Ishikawa (cell line): ENCODE measurements at regions not wholly inside any gene's neighbourhood (a gene's known extent, or its start where the extent isn't known, plus 50 kb on each side); places are given as distances from the start of the nearest gene placed in this dataset.

Experiments
- CEBPB ChIP-seq: IDR thresholded peaks from 2 replicates; pipeline ENCODE4 v1.6.1; 2012
- CREB1 ChIP-seq: IDR thresholded peaks from 2 replicates; pipeline ENCODE4 v1.6.1; 2012; ENCODE audit warnings: low read depth
- EGR1 ChIP-seq: IDR thresholded peaks from 2 replicates; pipeline ENCODE4 v1.6.1; 2012
- EP300 ChIP-seq: IDR thresholded peaks from 2 replicates; pipeline ENCODE4 v1.6.1; 2012; ENCODE audit warnings: borderline replicate concordance
- FOXM1 ChIP-seq: IDR thresholded peaks from 2 replicates; pipeline ENCODE4 v1.6.1; 2012; ENCODE audit warnings: low read depth, borderline replicate concordance
- MAX ChIP-seq: IDR thresholded peaks from 2 replicates; pipeline ENCODE4 v1.6.1; 2012
- NFIC ChIP-seq: IDR thresholded peaks from 2 replicates; pipeline ENCODE4 v1.6.1; 2012
- RAD21 ChIP-seq: IDR thresholded peaks from 2 replicates; pipeline ENCODE4 v1.6.1; 2012; ENCODE audit warnings: low read depth
- REST ChIP-seq: IDR thresholded peaks from 2 replicates; pipeline ENCODE4 v1.6.1; 2012; ENCODE audit warnings: low read depth, mild to moderate bottlenecking
- TAF1 ChIP-seq: IDR thresholded peaks from 2 replicates; pipeline ENCODE4 v1.6.1; 2012; ENCODE audit warnings: low read depth, mild to moderate bottlenecking
- TCF12 ChIP-seq: IDR thresholded peaks from 2 replicates; pipeline ENCODE4 v1.6.1; 2012; ENCODE audit warnings: low read depth
- TEAD4 ChIP-seq: IDR thresholded peaks from 2 replicates; pipeline ENCODE4 v1.6.1; 2012
- USF1 ChIP-seq: IDR thresholded peaks from 2 replicates; pipeline ENCODE4 v1.6.1; 2012
- YY1 ChIP-seq: IDR thresholded peaks from 2 replicates; pipeline ENCODE4 v1.6.1; 2012; ENCODE audit warnings: low read depth
- ZBTB7A ChIP-seq: IDR thresholded peaks from 2 replicates; pipeline ENCODE4 v1.6.1; 2012; ENCODE audit warnings: low read depth

- no peak for TF ChIP-seq CEBPB
- no peak for TF ChIP-seq EP300
- no peak for TF ChIP-seq USF1
- TF ChIP-seq REST, result no peak
- no peak for TF ChIP-seq CREB1
- no peak for TF ChIP-seq ZBTB7A
- TF ChIP-seq TCF12, result no peak
- TF ChIP-seq FOXM1, result no peak
- TF ChIP-seq RAD21, result no peak
- no peak for TF ChIP-seq YY1
- TF ChIP-seq NFIC, result no peak
- no peak for TF ChIP-seq TAF1
- no peak for TF ChIP-seq EGR1
- no peak for TF ChIP-seq MAX
- TF ChIP-seq TEAD4, result no peak
These were observed 636.6 kb downstream of the FLRT2 start for GRCh38 chr14:86166541-86166940.

- no peak for TF ChIP-seq TCF12
- TF ChIP-seq YY1, result no peak
- no peak for TF ChIP-seq ZBTB7A
- no peak for TF ChIP-seq RAD21
- no peak for TF ChIP-seq EP300
- TF ChIP-seq USF1, result no peak
- TF ChIP-seq FOXM1, result no peak
- no peak for TF ChIP-seq CEBPB
- no peak for TF ChIP-seq MAX
- no peak for TF ChIP-seq REST
- no peak for TF ChIP-seq TEAD4
- TF ChIP-seq EGR1, result no peak
- no peak for TF ChIP-seq NFIC
- TF ChIP-seq CREB1, result no peak
- TF ChIP-seq TAF1, result no peak
These were observed 623.5 kb downstream of the FLRT2 start for GRCh38 chr14:86153480-86153879.

GRCh38 chr14:86143248-86143647, 613.3 kb downstream of the FLRT2 start:
- TF ChIP-seq CEBPB (no peak), EP300 (no peak), NFIC (no peak), TAF1 (no peak), FOXM1 (no peak), TEAD4 (no peak), CREB1 (no peak), REST (no peak), ZBTB7A (no peak), TCF12 (no peak), YY1 (no peak), EGR1 (no peak), USF1 (no peak), MAX (no peak), RAD21 (no peak)

GRCh38 chr14:86141966-86142365, 612.0 kb downstream of the FLRT2 start:
- no peak for TF ChIP-seq CREB1
- no peak for TF ChIP-seq YY1
- TF ChIP-seq TCF12, result no peak
- TF ChIP-seq NFIC, result no peak
- TF ChIP-seq MAX, result no peak
- TF ChIP-seq EP300, result no peak
- TF ChIP-seq TEAD4, result no peak
- no peak for TF ChIP-seq CEBPB
- no peak for TF ChIP-seq RAD21
- no peak for TF ChIP-seq TAF1
- TF ChIP-seq ZBTB7A, result no peak
- TF ChIP-seq USF1, result no peak
- TF ChIP-seq EGR1, result no peak
- TF ChIP-seq FOXM1, result no peak
